Heart right ventricle (tissue), 16 donors: ENCODE measurements at regions not wholly inside any gene's neighbourhood (a gene's known extent, or its start where the extent isn't known, plus 50 kb on each side); places are given as distances from the start of the nearest gene placed in this dataset.

ENCODE experiments used
- ATAC-seq, 8 donors: fragments of 200-7000 bp; cut with Tn5 transposase; one replicate each; pipeline ENCODE4 v1.9.1; 2020; ENCODE audit warnings: mild to moderate bottlenecking in 8 of 8, moderate library complexity in 8 of 8, moderate number of reproducible peaks in 1 of 8
- DNase-seq, 2 donors: peaks; one replicate each; pipeline ENCODE4 v3.0.0-alpha.2; 2020
- H3K27ac ChIP-seq, 10 donors: fragments of 200-600 bp; sonication (generic) in 2 of 10; one replicate each; pipeline versions ENCODE4 v1.5.0 to v1.8.0; 2020 to 2022; ENCODE audit warnings: mild to moderate bottlenecking in 3 of 10
- H3K27me3 ChIP-seq, 7 donors: fragments of 200-600 bp; one replicate each; pipeline ENCODE4 v1.8.0; 2021 to 2022; ENCODE audit warnings: mild to moderate bottlenecking in 2 of 7
- H3K36me3 ChIP-seq, 9 donors: fragments of 200-600 bp; sonication (generic) in 1 of 9; one replicate each; pipeline versions ENCODE4 v1.5.0 to v1.8.0; 2020 to 2022; ENCODE audit warnings: mild to moderate bottlenecking in 2 of 9
- H3K4me1 ChIP-seq, 9 donors: fragments of 200-600 bp; sonication (generic) in 1 of 9; one replicate each; pipeline versions ENCODE4 v1.5.0 to v1.8.0; 2020 to 2022; ENCODE audit warnings: mild to moderate bottlenecking in 4 of 9
- H3K4me3 ChIP-seq, 10 donors: fragments of 200-600 bp; sonication (generic) in 2 of 10; one replicate each; pipeline versions ENCODE4 v1.5.0 to v1.8.0; 2020 to 2022; ENCODE audit warnings: mild to moderate bottlenecking in 7 of 10, moderate library complexity in 2 of 10
- H3K9me3 ChIP-seq, 11 donors: fragments of 200-600 bp in 10 of 11; sonication (generic) in 2 of 11; one replicate each; pipeline versions ENCODE4 v1.5.0 to v1.8.0; 2013 to 2022; ENCODE audit warnings: mild to moderate bottlenecking in 2 of 11, control low read depth in 1 of 11, moderate library complexity in 1 of 11
- CTCF ChIP-seq, 9 donors: fragments of 200-600 bp; sonication (generic) in 2 of 9; IDR thresholded peaks; one replicate each; pipeline versions ENCODE4 v1.5.0 to v1.8.0; 2021 to 2022; ENCODE audit warnings: antibody characterized with exemption in 9 of 9, mild to moderate bottlenecking in 5 of 9, moderate library complexity in 1 of 9
- WGBS, 2 donors: extraction: QIAGEN DNeasy Blood & Tissue Kit; methylation state at CpG; one replicate each; pipeline ENCODE4 v1.1.7; 2013; ENCODE audit warnings: inconsistent platforms in 1 of 2; 5-methylcytosine and 5-hydroxymethylcytosine counted together
- intact Hi-C, 10 donors: fragments of 100-400 bp; cut with DNase I; formaldehyde crosslinking; loops; one replicate each; pipeline versions ENCODE4 v1.11.1 to v1.14.2; 2022
- donor health status: Arrhythmogenic right ventricular cardiomyopathy.
- donor health status: ischemic (EF 13 %, LVEDD 7.1; RV severe dilation, severe dysfunction).
- donor health status: healthy with polysubstance abuse.
- donor health status: DM: no; HTN: yes; CAD: no.
- donor health status: DM: no; HTN: no; CAD: no.
- donor health status: ischemic (EF 25% LVEDD 6.9; RV normal size, moderate dysfunction).
- donor health status: ischemic (EF 25% LVEDD 5.7; RV mildly dilated, moderate dysfunction).
- donor health status: healthy.
- donor health status: DM: yes; HTN: yes; CAD: no.
- donor health status: Ischemic cardiomyopathy.
- donor health status: ischemic (EF 35%, LVEDD 5.7; RV mildly dilated, moderate dysfunction).
- donor health status: nonischemic (EF 11% LVEDD 7.7; RV severe dilation, severe dysfunction).
- donor health status: DM: yes; HTN: yes; CAD: no.
- donor health status: PGD.
- donor health status: ischemic (EF 29% LVEDD 5.4; RV normal size, mild dysfunction).
- donor health status: nonischemic (EF 23%, LVEDD 6.1; RV moderate dilation, normal function).

- intact Hi-C loops, result no loop called here
- no peaks in the 10 kb centered on the region for H3K36me3 ChIP-seq
- 83 to 88% methylated on average over 3 of the region's 3 CpGs for WGBS, 2 donors
- no peak for TF ChIP-seq CTCF (IDR thresholded peaks at IDR 0.05)
- H3K4me3 ChIP-seq, result no peak overlapping the region
- H3K4me1 ChIP-seq, result peaks cover 0 to 14% (median 0%) of the 10 kb centered on the region in 9 donors
- no peak overlapping the region for H3K27ac ChIP-seq
- DNase-seq (no peak), ATAC-seq (no peak)
- H3K9me3 ChIP-seq, result peaks cover 0 to 11% (median 0%) of the 10 kb centered on the region in 11 donors
- no peaks in the 10 kb centered on the region for H3K27me3 ChIP-seq
These were observed 67.7 kb upstream of the ITGA4 start for GRCh38 chr2:181389524-181389923.

GRCh38 chr2:181393472-181393871, 63.7 kb upstream of the ITGA4 start:
- H3K36me3 ChIP-seq, result no peaks in the 10 kb centered on the region
- intact Hi-C loops, result no loop called here
- H3K27ac ChIP-seq, result peak overlapping the region in 1 of 10 donors; percentile 76
- H3K4me3 ChIP-seq, result peak overlapping the region in 1 of 10 donors; percentile 26
- ATAC-seq, result peak in 3 of 8 donors; percentile 64 to 68 (median 67)
- no peak for DNase-seq
- H3K9me3 ChIP-seq, result no peaks in the 10 kb centered on the region
- WGBS, 2 donors, result 18 to 22% methylated on average over 1 of the region's 1 CpG
- TF ChIP-seq CTCF (IDR thresholded peaks at IDR 0.05), result no peak
- peaks cover 0 to 34% (median 0%) of the 10 kb centered on the region in 9 donors for H3K4me1 ChIP-seq
- no peaks in the 10 kb centered on the region for H3K27me3 ChIP-seq

- Histone ChIP-seq H3K9me3 (no peaks in the 10 kb centered on the region), H3K36me3 (no peaks in the 10 kb centered on the region), H3K27me3 (no peaks in the 10 kb centered on the region), H3K4me3 (no peak overlapping the region), H3K27ac (peak overlapping the region in 1 of 10 donors; percentile 26), H3K4me1 (peaks cover 0 to 34% (median 0%) of the 10 kb centered on the region in 9 donors)
- no peak for ATAC-seq
- WGBS, 2 donors, result 80 to 85% methylated on average over 4 of the region's 4 CpGs
- DNase-seq, result no peak
- intact Hi-C loops, result no loop called here
- no peak for TF ChIP-seq CTCF (IDR thresholded peaks at IDR 0.05)
These were observed 62.3 kb upstream of the ITGA4 start for GRCh38 chr2:181394741-181395437.

GRCh38 chr2:181395851-181396250, 61.3 kb upstream of the ITGA4 start:
- WGBS, 2 donors, result 76 to 99% methylated on average over 2 of the region's 2 CpGs
- H3K27ac ChIP-seq, result no peak overlapping the region
- H3K36me3 ChIP-seq, result no peaks in the 10 kb centered on the region
- ATAC-seq, result no peak
- DNase-seq, result no peak
- H3K9me3 ChIP-seq, result no peaks in the 10 kb centered on the region
- no peaks in the 10 kb centered on the region for H3K27me3 ChIP-seq
- H3K4me3 ChIP-seq, result no peak overlapping the region
- TF ChIP-seq CTCF (IDR thresholded peaks at IDR 0.05), result no peak
- peaks cover 0 to 34% (median 0%) of the 10 kb centered on the region in 9 donors for H3K4me1 ChIP-seq
- intact Hi-C loops, result no loop called here
